Activated T-cell treated with anti-CD3 and anti-CD28 coated beads, Interleukin-2, amount 50 U/mL, for 4 hours (primary cell): ENCODE measurements at regions not wholly inside any gene's neighbourhood (a gene's known extent, or its start where the extent isn't known, plus 50 kb on each side); places are given as distances from the start of the nearest gene placed in this dataset.
A peak's percentile ranks its signal among the peaks of the same experiment; 100 is the strongest.

Source experiments
- ATAC-seq, 2 donors: fragments of 200-7000 bp; cut with Tn5 transposase; one replicate each; pipeline ENCODE4 v1.10.0; 2021
- DNase-seq: peaks from one replicate; pipeline ENCODE4 v3.0.0-alpha.2; 2020
- H3K27me3 Mint-ChIP-seq: one replicate; pipeline ENCODE4 v1.8.0; 2021; ENCODE audit warnings: low read depth, mixed read lengths
- H3K36me3 Mint-ChIP-seq: one replicate; pipeline ENCODE4 v1.8.0; 2022; ENCODE audit warnings: mixed read lengths; ENCODE audit not compliant: insufficient read depth
- H3K4me1 Mint-ChIP-seq: one replicate; pipeline ENCODE4 v1.8.0; 2021; ENCODE audit warnings: low read depth, mixed read lengths
- H3K4me3 Mint-ChIP-seq: one replicate; pipeline ENCODE4 v1.8.0; 2021; ENCODE audit warnings: mild to moderate bottlenecking, moderate library complexity, mixed read lengths
- H3K9me3 Mint-ChIP-seq: one replicate; pipeline ENCODE4 v1.8.0; 2021; ENCODE audit warnings: mixed read lengths

DNA sequence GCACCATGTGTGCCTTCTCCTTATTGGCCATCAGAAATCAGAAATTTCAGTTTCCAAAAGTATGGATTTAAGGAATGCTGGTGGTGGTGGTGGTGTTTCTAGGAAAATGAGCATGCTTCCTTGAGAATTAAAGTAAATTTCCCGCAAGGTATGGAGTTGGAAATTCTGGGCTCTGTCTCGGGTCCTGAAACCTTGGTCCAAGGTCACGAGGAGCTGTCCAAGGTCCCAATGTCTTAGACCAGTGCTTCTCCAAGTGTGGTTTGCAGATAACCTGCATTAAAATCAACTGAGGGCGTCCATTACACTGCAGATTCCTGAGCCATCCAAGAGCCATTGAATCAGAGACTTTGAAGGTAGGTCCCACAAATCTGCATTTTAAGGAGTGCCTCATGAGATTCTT is 210.9 kb upstream of the PKDCC start:
- DNase-seq (no peak), ATAC-seq (no peak)
- H3K9me3 Mint-ChIP-seq: no peaks in the 10 kb centered on the region
- H3K27me3 Mint-ChIP-seq: peaks cover 29% of the 10 kb centered on the region
- H3K36me3 Mint-ChIP-seq: no peaks in the 10 kb centered on the region
- peaks cover 4% of the 10 kb centered on the region for H3K4me1 Mint-ChIP-seq
- H3K4me3 Mint-ChIP-seq: no peak overlapping the region

GRCh38 chr2:41837610-41838009 is 210.2 kb upstream of the PKDCC start:
- peaks cover 4% of the 10 kb centered on the region for H3K4me1 Mint-ChIP-seq
- H3K4me3 Mint-ChIP-seq: no peak overlapping the region
- H3K36me3 Mint-ChIP-seq: no peaks in the 10 kb centered on the region
- ATAC-seq (no peak), DNase-seq (no peak)
- peaks cover 23% of the 10 kb centered on the region for H3K27me3 Mint-ChIP-seq
- H3K9me3 Mint-ChIP-seq: no peaks in the 10 kb centered on the region

GRCh38 chr2:41840702-41841551 is 206.9 kb upstream of the PKDCC start:
- Mint-ChIP-seq H3K4me3 (peak overlapping the region; percentile 93), H3K36me3 (no peaks in the 10 kb centered on the region), H3K4me1 (peaks cover 4% of the 10 kb centered on the region), H3K27me3 (peaks cover 14% of the 10 kb centered on the region), H3K9me3 (no peaks in the 10 kb centered on the region)
- DNase-seq (peak; percentile 97), ATAC-seq (peak; percentile 99 to 100)

- no peaks in the 10 kb centered on the region for H3K36me3 Mint-ChIP-seq
- no peak for ATAC-seq
Observed at GRCh38 chr2:41846962-41847361, 200.9 kb upstream of the PKDCC start.

GRCh38 chr2:41847744-41848441 is 199.9 kb upstream of the PKDCC start:
- no peak for DNase-seq
- peaks cover 38% of the 10 kb centered on the region for H3K27me3 Mint-ChIP-seq
- no peaks in the 10 kb centered on the region for H3K9me3 Mint-ChIP-seq
- no peak overlapping the region for H3K4me3 Mint-ChIP-seq
- no peaks in the 10 kb centered on the region for H3K4me1 Mint-ChIP-seq
- H3K36me3 Mint-ChIP-seq: no peaks in the 10 kb centered on the region
- no peak for ATAC-seq

More at GRCh38 chr2:41846962-41847361, 200.9 kb upstream of the PKDCC start:
- no peak for DNase-seq
- no peak overlapping the region for H3K4me3 Mint-ChIP-seq
- H3K27me3 Mint-ChIP-seq: peaks cover 36% of the 10 kb centered on the region
- H3K9me3 Mint-ChIP-seq: no peaks in the 10 kb centered on the region
- no peaks in the 10 kb centered on the region for H3K4me1 Mint-ChIP-seq

- Mint-ChIP-seq H3K4me1 (no peaks in the 10 kb centered on the region), H3K36me3 (no peaks in the 10 kb centered on the region), H3K27me3 (peaks cover 34% of the 10 kb centered on the region)
Observed at GRCh38 chr2:41851554-41851953, 196.3 kb upstream of the PKDCC start.

DNA sequence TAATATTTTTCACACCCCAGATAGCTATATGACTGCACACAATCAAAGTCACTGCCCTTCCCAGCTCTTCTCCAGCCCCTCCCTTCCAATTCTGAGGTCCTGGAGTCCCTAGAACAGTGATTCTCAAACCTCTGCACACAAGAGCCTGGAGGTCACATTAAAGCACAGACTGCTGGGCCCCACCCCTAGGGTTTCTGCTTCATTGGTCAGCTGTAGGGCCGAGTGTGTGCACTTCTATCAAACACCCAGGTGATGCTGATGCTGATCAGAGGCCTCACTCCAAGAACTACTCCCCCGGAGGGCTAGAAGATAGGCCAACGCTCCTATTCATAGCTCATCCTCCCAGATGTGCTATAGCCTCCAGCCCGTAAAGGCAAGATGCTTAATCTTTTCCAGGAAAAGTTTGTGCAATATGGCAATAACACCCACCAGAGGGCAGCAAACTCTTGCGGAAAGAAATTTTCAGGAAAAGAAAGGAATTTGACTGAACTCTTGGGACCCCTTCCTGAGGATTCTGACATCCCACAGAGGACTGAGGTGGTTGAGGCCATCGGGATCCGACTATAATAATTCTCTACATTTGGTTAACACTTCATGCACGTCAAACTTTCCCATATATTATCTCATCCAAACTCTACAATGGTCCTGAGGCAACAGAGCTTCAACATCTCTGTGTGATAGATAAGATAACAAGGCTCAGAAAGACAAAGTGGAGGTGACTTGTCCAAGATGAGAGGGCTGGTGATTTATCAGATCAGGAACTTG is 194.2 kb upstream of the PKDCC start:
- no peaks in the 10 kb centered on the region for H3K4me1 Mint-ChIP-seq
- H3K36me3 Mint-ChIP-seq: no peaks in the 10 kb centered on the region
- peaks cover 23% of the 10 kb centered on the region for H3K27me3 Mint-ChIP-seq
- no peak for DNase-seq
- H3K4me3 Mint-ChIP-seq: no peak overlapping the region
- H3K9me3 Mint-ChIP-seq: no peaks in the 10 kb centered on the region
- peak; percentile 27 to 52 for ATAC-seq

More at GRCh38 chr2:41851554-41851953, 196.3 kb upstream of the PKDCC start:
- H3K4me3 Mint-ChIP-seq: no peak overlapping the region
- DNase-seq (no peak), ATAC-seq (no peak)
- H3K9me3 Mint-ChIP-seq: no peaks in the 10 kb centered on the region

DNA sequence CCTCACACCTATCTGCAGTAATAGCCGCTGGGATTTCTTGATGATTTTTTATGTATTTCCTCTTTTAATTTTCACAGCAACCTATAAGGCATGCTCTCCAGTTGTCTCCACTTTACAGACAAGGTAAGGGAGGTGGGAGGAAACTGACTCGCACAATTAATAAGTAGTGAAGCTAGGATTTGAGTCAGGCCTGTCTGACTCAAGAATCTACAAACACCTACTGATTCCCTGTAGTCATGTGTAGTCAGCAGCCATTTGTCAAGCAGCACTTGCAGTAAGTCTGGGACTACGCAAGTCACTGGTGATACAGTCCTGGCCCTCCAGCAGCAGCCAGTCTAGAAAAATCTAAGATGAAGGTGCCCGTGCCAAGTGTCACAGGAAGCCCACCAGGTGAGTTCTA is 193.6 kb upstream of the PKDCC start:
- H3K9me3 Mint-ChIP-seq: no peaks in the 10 kb centered on the region
- peak; percentile 94 to 95 for ATAC-seq
- H3K36me3 Mint-ChIP-seq: no peaks in the 10 kb centered on the region
- H3K27me3 Mint-ChIP-seq: peaks cover 21% of the 10 kb centered on the region
- no peak for DNase-seq
- H3K4me3 Mint-ChIP-seq: no peak overlapping the region
- H3K4me1 Mint-ChIP-seq: no peaks in the 10 kb centered on the region

DNA sequence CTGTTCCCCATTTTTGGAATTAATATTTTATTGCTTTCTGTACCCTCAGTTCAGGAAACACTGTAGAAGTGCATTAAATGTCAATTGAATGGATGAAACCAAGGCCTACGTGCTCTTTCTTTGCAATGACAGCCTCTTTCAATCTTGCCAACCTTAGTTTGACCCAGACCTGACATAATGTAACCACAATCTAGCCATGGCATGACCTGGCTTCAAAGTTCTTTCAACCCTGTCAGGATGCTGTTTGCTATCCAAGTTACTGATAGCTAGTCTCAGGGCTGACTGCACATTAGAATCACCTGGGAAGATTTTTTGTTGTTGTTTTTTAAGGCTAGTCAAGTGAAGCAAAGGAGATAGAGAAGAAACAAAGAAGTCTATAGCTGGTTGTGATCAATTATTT is 190.9 kb upstream of the PKDCC start:
- Mint-ChIP-seq H3K4me1 (no peaks in the 10 kb centered on the region), H3K9me3 (no peaks in the 10 kb centered on the region), H3K36me3 (no peaks in the 10 kb centered on the region), H3K4me3 (no peak overlapping the region), H3K27me3 (peaks cover 8% of the 10 kb centered on the region)
- no peak for ATAC-seq
- DNase-seq: no peak

- Mint-ChIP-seq H3K9me3 (no peaks in the 10 kb centered on the region), H3K27me3 (peaks cover 13% of the 10 kb centered on the region)
- ATAC-seq: no peak
Observed at GRCh38 chr2:41859615-41860514, 188.0 kb upstream of the PKDCC start.

DNA sequence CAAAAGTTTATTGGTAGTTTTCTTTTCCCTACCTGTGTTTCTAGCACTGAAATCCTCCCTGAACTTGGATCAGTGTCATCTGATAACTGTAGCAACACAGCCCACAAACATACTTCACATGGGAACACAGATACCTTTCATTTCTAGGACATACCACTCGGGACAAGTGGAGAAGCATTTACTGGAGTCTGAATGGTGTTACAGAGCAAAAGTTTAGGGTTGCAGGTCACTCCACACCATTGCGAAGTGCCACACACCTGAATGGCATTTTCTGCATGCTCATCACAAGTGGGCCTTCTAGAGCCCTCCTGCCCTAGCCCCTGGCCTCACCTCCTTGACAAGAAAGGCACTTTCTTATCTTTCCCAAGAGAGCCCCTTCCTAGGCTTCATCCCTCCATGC is 184.8 kb upstream of the PKDCC start:
- DNase-seq: no peak
- H3K27me3 Mint-ChIP-seq: peaks cover 17% of the 10 kb centered on the region
- no peaks in the 10 kb centered on the region for H3K9me3 Mint-ChIP-seq
- no peaks in the 10 kb centered on the region for H3K36me3 Mint-ChIP-seq
- H3K4me1 Mint-ChIP-seq: peaks cover 3% of the 10 kb centered on the region
- H3K4me3 Mint-ChIP-seq: no peak overlapping the region
- no peak for ATAC-seq

More at GRCh38 chr2:41859615-41860514, 188.0 kb upstream of the PKDCC start:
- no peaks in the 10 kb centered on the region for H3K4me1 Mint-ChIP-seq
- H3K36me3 Mint-ChIP-seq: no peaks in the 10 kb centered on the region
- H3K4me3 Mint-ChIP-seq: no peak overlapping the region
- no peak for DNase-seq

DNA sequence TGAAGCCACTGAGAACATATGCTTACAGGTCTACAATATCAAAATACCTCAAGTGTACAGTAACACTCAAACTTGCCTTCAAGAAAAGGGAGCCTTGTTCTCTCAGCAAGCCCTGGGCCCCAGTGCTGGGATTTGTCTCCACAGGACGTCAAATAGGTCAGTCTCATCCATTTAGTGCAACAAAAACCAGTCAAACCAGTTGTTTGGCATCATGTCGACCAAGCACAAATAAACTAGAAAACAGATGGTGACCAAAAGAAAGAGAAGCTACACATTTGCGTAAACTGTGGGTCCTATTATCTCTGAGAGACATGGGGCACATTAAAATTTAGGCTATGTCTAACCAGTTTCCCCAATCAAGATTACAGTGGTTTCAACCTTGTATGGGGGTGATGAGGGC is 182.6 kb upstream of the PKDCC start:
- no peak for ATAC-seq
- Mint-ChIP-seq H3K9me3 (no peaks in the 10 kb centered on the region), H3K36me3 (no peaks in the 10 kb centered on the region)

DNA sequence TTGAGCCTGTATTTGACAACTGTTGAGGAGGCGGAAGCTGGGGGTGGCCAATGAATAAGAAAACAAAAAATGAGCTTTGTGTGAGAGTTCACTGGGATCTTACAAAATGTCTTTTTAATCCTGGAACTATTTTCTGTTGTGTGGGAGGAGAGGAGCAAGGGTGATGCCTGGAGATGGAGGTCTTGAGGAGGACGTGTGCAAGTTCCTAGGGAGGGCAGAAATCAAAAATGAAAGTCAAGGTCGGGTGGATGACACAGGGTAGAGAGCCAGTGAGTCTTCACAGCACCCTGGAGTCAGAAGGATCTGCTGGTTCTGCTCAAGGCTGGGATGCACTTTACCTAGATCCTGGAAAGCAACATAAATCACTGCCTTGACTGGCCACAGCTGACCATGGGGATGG is 180.3 kb upstream of the PKDCC start:
- ATAC-seq (peak in 1 of 2 donors; percentile 25), DNase-seq (no peak)
- no peaks in the 10 kb centered on the region for H3K36me3 Mint-ChIP-seq
- H3K9me3 Mint-ChIP-seq: no peaks in the 10 kb centered on the region
- peak overlapping the region; percentile 39 for H3K4me3 Mint-ChIP-seq
- H3K4me1 Mint-ChIP-seq: peaks cover 9% of the 10 kb centered on the region
- H3K27me3 Mint-ChIP-seq: peaks cover 10% of the 10 kb centered on the region

More for the DNA sequence above, 182.6 kb upstream of the PKDCC start:
- H3K4me1 Mint-ChIP-seq: peaks cover 3% of the 10 kb centered on the region
- H3K4me3 Mint-ChIP-seq: no peak overlapping the region
- no peak for DNase-seq
- H3K27me3 Mint-ChIP-seq: peaks cover 14% of the 10 kb centered on the region
